ENCODE measurements at regions not wholly inside any gene's neighbourhood (a gene's known extent, or its start where the extent isn't known, plus 50 kb on each side); places are given as distances from the start of the nearest gene placed in this dataset.

DNA sequence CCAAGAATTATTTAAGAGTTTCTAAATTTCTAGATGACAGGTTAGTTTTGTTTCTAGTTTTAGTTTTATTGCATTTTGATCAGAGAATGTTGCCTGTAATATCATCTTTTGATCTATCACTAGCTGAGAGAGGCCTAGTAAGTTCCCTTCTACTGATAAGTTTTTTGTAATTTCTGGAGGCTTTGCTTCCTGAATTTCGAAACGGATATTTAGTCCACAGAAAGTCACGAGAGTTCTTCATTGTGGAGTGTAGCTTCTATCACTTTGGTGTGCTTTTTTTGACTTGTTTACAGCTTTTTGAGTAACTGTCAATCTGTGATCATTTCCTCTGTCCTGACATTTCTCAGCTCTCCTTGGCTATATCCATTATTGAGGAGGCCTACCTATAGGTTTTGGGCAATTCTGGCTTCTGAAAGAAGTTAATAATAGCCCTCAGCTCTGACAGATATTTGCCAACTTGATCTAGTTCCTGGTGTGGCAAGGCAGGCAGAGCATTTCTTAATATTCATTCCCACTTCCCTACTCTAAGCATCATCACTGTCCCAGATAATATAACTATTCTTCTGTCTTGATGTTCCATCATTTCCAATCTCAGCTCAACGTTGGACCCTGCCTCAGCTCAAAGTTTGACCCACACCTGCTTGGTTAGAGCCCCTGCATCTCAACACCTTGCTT, 171.3 kb downstream of the BLID start:
- Histone ChIP-seq H3K27me3 (no peaks in the 10 kb centered on the region), H3K4me1 (no peaks in the 10 kb centered on the region), H3K36me3 (no peaks in the 10 kb centered on the region), H3K9me3 (no peaks in the 10 kb centered on the region), H3K27ac (no peak overlapping the region), H3K4me3 (no peak overlapping the region)
- TF ChIP-seq, protein P1, sequence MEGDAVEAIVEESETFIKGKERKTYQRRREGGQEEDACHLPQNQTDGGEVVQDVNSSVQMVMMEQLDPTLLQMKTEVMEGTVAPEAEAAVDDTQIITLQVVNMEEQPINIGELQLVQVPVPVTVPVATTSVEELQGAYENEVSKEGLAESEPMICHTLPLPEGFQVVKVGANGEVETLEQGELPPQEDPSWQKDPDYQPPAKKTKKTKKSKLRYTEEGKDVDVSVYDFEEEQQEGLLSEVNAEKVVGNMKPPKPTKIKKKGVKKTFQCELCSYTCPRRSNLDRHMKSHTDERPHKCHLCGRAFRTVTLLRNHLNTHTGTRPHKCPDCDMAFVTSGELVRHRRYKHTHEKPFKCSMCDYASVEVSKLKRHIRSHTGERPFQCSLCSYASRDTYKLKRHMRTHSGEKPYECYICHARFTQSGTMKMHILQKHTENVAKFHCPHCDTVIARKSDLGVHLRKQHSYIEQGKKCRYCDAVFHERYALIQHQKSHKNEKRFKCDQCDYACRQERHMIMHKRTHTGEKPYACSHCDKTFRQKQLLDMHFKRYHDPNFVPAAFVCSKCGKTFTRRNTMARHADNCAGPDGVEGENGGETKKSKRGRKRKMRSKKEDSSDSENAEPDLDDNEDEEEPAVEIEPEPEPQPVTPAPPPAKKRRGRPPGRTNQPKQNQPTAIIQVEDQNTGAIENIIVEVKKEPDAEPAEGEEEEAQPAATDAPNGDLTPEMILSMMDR (IDR thresholded peaks at IDR 0.05), result no peak
- TF ChIP-seq POLR2A (IDR thresholded peaks at IDR 0.05), result no peak
- no peak for DNase-seq

DNA sequence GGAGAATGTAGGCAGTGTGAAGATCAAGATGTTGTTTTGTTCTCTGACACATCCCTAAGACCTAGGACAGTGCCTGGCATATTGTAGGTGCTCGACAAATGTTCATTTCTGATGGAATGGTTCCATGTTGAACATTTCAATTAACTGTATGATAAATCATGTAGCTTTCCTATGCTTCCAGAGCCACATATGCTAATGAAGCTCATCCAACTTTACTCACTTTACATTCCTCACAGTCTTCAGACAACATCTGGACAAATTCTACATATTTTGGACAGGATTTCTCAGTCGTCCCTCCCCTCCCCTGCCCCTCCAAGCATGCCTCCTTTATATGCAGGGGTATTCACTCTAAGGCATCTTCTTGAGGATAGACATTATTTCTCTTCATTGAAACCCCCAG, 177.9 kb downstream of the BLID start:
- H3K9me3 ChIP-seq, result no peaks in the 10 kb centered on the region
- no peaks in the 10 kb centered on the region for H3K4me1 ChIP-seq
- TF ChIP-seq, protein P1 (IDR thresholded peaks at IDR 0.05), result no peak
- no peak for TF ChIP-seq POLR2A (IDR thresholded peaks at IDR 0.05)
- H3K27ac ChIP-seq, result no peak overlapping the region
- no peak overlapping the region for H3K4me3 ChIP-seq
- H3K27me3 ChIP-seq, result no peaks in the 10 kb centered on the region
- H3K36me3 ChIP-seq, result no peaks in the 10 kb centered on the region
- DNase-seq, result no peak

DNA sequence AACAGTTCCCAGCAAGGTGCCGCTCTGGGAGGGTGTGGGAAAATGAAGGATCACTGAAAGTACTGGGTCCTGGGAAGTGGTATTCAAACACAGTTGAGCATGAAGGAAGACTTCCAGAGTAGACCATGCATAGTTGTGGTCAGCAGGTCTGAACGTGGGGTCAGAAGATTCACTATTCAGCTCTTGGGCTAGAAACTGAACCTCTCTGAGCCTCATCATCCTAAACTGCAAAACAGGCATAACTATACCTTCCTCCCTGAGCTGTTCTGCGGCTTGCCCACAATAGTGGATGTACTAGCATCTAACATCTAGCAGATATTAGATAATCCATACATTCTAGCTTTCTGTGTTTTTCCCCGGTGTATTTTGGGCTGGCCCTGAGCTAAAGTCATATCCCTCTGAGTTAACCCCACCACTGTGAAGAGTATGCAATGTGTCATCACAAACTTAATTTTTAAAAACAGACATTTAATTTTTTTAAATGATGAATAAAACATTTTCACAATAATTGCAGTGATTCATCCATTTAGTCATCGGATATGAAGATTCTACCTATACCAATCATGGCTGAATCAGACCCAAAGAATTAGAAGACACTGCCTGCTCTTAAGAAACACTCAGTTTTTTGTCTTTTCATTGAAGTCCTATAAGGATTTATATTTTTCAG, 179.1 kb downstream of the BLID start:
- Histone ChIP-seq H3K9me3 (no peaks in the 10 kb centered on the region), H3K4me1 (no peaks in the 10 kb centered on the region), H3K27me3 (no peaks in the 10 kb centered on the region), H3K4me3 (no peak overlapping the region), H3K27ac (no peak overlapping the region), H3K36me3 (no peaks in the 10 kb centered on the region)
- DNase-seq, result no peak
- no peak for TF ChIP-seq POLR2A (IDR thresholded peaks at IDR 0.05)
- TF ChIP-seq, protein P1 (IDR thresholded peaks at IDR 0.05), result no peak

- Histone ChIP-seq H3K4me3 (no peak overlapping the region), H3K27me3 (no peaks in the 10 kb centered on the region), H3K27ac (no peak overlapping the region), H3K36me3 (no peaks in the 10 kb centered on the region), H3K9me3 (no peaks in the 10 kb centered on the region), H3K4me1 (no peaks in the 10 kb centered on the region)
- no peak for DNase-seq
- no peak for TF ChIP-seq POLR2A (IDR thresholded peaks at IDR 0.05)
- TF ChIP-seq, protein P1 (IDR thresholded peaks at IDR 0.05), result no peak
Observed at GRCh38 chr11:121936370-121936769, 179.6 kb downstream of the BLID start.

GRCh38 chr11:121933694-121934093, 182.3 kb downstream of the BLID start:
- H3K4me3 ChIP-seq, result no peak overlapping the region
- H3K9me3 ChIP-seq, result no peaks in the 10 kb centered on the region
- no peaks in the 10 kb centered on the region for H3K36me3 ChIP-seq
- no peak for TF ChIP-seq POLR2A (IDR thresholded peaks at IDR 0.05)
- TF ChIP-seq, protein P1 (IDR thresholded peaks at IDR 0.05), result no peak
- H3K4me1 ChIP-seq, result no peaks in the 10 kb centered on the region
- no peaks in the 10 kb centered on the region for H3K27me3 ChIP-seq
- H3K27ac ChIP-seq, result no peak overlapping the region
- DNase-seq, result no peak

Measured in Peyer's patch (tissue), 4 donors.